Uterus (tissue), 2 donors: ENCODE measurements at regions not wholly inside any gene's neighbourhood (a gene's known extent, or its start where the extent isn't known, plus 50 kb on each side); places are given as distances from the start of the nearest gene placed in this dataset.

Experiments
- POLR2A ChIP-seq, 2 donors: fragments of 450-650 bp; IDR thresholded peaks; one replicate each; pipeline ENCODE4 v1.6.1; 2016; ENCODE audit warnings: antibody characterized with exemption in 2 of 2, mild to moderate bottlenecking in 1 of 2, moderate library complexity in 1 of 2
- TF ChIP-seq, protein P1 (sequence below), 4 experiments: fragments of 200-600 bp in 2 of 4; fragments of 450-650 bp in 2 of 4; sonication (generic) in 2 of 4; IDR thresholded peaks; one replicate each; pipeline ENCODE4 v1.5.1; 2016 to 2019; ENCODE audit warnings: antibody characterized with exemption in 4 of 4, mild to moderate bottlenecking in 2 of 4, moderate library complexity in 1 of 4

DNA sequence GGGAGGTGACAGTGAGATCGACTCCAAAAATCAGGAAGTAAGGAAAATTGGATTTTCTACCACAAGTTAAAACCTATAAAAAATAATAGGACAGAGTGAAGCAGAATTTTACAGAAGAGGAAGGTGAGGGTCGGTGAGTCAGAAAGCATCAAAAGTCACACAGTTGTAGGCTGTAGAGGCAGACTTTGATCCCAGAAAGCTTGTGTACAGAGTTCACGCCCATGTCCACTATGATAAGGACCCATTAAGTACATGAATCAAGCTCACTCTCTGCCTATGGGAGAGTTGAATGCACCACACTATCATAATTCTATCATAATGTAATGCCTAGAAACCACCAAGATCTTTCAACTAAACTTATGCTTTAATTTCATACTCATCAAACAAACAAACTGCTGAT is 291.2 kb downstream of the PRELID2 start:
- TF ChIP-seq, protein P1, sequence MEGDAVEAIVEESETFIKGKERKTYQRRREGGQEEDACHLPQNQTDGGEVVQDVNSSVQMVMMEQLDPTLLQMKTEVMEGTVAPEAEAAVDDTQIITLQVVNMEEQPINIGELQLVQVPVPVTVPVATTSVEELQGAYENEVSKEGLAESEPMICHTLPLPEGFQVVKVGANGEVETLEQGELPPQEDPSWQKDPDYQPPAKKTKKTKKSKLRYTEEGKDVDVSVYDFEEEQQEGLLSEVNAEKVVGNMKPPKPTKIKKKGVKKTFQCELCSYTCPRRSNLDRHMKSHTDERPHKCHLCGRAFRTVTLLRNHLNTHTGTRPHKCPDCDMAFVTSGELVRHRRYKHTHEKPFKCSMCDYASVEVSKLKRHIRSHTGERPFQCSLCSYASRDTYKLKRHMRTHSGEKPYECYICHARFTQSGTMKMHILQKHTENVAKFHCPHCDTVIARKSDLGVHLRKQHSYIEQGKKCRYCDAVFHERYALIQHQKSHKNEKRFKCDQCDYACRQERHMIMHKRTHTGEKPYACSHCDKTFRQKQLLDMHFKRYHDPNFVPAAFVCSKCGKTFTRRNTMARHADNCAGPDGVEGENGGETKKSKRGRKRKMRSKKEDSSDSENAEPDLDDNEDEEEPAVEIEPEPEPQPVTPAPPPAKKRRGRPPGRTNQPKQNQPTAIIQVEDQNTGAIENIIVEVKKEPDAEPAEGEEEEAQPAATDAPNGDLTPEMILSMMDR (IDR thresholded peaks at IDR 0.05): no peak
- no peak for TF ChIP-seq POLR2A (IDR thresholded peaks at IDR 0.05)
